ENCODE measurements at regions not wholly inside any gene's neighbourhood (a gene's known extent, or its start where the extent isn't known, plus 50 kb on each side); places are given as distances from the start of the nearest gene placed in this dataset.
"Not testable (repeated sequence)": the region's sequence is repeated elsewhere in the genome, so short reads cannot be mapped to it uniquely, and the experiment has no call there.

DNA sequence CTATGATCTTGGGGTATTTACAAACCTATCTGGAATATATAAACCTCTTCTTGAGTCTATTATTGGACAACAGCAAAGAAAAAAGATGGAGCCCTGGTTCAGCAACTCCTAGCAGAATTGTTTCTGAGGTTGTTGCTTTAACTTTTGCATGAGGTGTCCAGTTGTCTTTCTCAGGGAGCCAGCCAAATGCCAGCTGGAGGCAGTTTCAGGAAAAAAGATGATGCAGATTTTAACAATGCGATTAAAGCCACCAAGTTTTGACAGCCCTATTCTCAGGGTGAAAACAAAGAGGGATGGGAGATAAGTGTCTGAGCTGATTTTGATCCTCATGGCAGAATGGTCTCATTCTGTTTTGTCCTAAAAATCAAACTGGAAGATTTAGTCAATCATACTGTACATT, 181.6 kb upstream of the RASGRP1 start:
- no peak for DNase-seq

DNA sequence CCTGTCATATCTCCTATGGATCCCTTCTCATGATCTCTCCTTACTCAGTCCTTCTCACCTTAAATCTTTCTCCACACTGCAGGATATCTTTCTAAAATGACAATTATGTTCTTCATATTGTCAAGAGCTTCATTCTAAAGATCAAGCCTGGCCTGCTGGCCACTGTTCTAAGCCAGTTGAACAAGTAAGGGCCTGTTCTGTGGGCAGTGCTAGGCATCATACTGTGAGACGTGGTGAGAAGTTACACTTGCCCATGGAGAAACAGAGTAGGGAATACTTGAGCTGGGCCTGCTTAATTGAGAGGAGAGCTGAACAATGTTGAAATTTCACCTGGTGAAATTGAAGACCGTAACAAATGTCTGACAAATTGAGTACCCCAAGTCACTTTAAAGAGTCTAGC, 184.1 kb upstream of the RASGRP1 start:
- DNase-seq: no peak

DNA sequence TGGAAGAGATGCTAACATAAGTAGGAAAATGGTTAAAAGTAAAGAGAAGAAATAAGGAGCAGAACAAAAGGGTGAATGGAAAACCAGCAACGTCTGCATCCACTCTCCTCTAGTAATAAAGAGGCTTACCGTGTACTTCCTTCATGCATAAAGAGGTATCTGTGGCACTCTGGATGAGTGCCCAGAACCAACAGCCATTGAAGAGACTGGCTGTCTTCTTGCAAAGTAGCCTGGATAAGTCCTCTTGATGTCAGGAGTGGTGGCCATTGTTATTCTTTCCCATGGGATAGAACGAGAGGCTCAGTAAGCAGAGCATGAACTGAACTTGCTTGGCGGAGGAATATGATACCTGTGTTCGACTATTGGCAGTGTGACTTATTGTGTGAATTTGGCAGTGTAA, 186.2 kb upstream of the RASGRP1 start:
- no peak for DNase-seq

- DNase-seq: no peak
Observed at GRCh38 chr15:38755718-38756117, 191.1 kb upstream of the RASGRP1 start.

GRCh38 chr15:38756441-38756840, 191.8 kb upstream of the RASGRP1 start:
- DNase-seq: no peak

DNA sequence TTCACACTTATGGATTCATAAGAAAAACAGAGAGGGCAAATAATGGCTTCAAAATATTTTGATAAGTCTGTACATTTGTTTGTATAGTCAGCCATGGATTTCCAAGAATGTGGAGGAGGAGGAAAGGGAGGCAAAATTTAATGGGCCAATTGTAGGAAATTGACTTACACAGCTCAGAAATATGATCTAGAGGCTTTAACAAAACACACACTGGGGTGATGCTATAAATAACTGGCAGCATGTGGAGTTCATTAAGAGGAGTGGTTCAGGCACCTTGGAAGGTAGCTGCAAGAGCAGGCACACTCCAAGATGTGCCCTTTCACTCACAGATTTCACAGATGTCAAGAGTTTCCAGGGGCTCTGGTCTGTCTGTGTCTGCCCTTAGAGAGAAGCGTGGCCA, 193.4 kb upstream of the RASGRP1 start:
- DNase-seq: no peak

GRCh38 chr15:38761681-38762080, 197.1 kb upstream of the RASGRP1 start:
- no peak for DNase-seq

DNA sequence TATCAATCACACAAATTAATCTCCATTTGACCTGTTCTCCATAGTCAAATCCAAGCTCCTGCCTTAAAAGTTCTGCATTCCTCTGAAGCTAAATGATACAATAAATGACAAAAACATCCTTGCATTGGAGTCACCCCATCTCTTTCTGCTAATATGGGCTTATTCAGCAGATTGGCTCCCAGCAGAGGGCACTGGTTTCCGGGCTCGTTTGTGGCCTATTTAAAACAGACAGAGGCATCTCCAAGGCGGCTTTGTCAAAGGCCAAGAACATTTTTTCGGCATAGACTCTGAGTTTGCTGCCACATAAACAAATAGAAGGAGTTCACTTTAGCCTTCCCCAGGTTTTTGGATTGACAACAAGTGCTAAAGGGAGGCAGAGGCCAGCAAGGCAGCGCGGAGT, 204.4 kb upstream of the RASGRP1 start:
- DNase-seq: no peak

GRCh38 chr15:38769492-38769891, 204.9 kb upstream of the RASGRP1 start:
- no peak for DNase-seq

DNA sequence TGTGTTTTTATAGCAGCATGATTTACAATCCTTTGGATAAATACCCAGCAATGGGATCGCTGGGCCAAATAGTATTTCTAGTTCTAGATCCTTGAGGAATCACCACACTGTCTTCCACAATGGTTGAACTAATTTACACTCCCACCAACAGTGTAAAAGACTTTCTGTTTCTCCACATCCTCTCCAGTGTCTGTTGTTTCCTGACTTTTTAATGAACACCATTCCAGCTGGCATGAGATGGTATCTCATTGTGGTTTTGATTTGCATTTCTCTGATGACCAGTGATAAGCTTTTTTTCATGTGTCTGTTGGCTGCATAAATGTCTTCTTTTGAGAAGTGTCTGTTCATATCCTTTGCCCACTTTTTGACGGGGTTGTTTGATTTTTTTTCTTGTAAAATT, 209.5 kb upstream of the RASGRP1 start:
- not testable (repeated sequence) for DNase-seq

DNA sequence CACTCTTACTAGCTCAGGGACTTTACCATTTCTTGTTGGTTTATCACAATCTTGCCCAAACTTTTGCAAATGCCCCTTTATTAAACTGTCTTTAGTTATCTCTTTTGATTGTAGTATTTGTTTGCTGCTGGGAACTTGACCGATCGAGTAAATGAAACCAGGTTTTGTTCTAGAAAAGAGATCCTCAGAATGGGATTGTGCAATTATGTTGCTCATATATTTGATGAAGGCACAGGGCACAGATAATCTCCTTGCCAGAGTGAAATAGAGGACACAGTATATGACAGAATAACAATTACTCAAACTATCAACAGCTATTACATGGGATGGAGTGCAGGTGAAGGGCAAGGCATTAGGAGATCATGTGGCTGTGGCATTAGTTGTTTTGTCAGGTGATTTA, 216.6 kb upstream of the RASGRP1 start:
- no peak for DNase-seq

- no peak for DNase-seq
Observed at GRCh38 chr15:38782156-38782555, 217.5 kb upstream of the RASGRP1 start.

DNA sequence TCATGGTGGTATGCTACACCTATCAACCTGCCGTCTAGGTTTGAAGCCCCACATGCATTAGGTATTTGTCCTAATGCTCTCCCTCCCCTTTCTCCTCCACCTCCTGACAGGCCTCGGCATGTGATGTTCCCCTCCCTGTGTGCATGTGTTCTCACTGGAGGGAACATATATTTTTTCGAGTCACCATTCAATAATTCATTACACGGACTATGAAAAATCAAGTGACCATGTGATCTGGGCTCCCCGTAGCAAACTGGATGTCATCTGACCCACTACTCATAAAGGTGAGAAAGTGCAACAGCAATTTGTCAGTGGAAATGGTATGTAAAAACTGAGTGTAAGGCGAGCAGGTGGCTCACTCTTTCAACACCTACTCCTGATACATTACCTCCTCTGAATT, 224.3 kb upstream of the RASGRP1 start:
- DNase-seq: no peak

GRCh38 chr15:38789566-38789965, 225.0 kb upstream of the RASGRP1 start:
- no peak for DNase-seq

GRCh38 chr15:38793206-38793810, 228.7 kb upstream of the RASGRP1 start:
- DNase-seq: no peak

DNA sequence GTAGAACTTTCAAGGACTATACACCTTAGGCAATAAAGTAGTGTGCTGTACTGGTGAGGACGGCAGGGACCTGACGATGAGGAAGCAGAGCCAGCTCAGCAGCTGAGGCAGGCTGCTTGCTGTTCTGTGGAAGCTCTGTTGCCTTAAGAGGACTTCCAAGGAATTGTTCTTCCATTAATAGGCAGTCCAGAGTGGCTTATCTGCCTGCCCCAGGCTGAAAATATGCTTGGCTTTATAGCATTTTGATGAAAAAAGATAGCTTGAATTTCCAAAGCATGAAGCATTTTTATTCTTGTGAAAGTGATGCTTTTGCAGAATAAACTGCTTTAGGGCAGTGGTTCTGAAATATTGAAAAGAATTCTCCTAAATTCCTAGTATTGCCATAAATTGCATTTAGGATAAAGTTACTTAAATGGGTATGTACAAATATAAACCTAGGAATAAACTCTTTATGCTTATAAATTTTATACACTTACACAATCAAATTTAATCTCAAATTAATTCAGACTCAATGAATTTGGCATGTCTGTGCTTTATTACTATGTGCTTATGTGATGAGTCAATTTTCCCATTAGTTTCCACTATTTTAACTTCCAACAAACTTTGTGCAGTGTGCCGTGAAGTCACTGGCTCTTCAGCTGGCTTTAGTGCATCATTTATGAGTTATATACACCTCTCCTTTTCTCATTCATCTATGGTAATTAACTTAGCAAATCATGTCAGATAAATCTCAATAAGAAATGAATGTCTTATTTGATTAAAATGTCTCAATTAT, 231.0 kb upstream of the RASGRP1 start:
- DNase-seq: no peak

DNA sequence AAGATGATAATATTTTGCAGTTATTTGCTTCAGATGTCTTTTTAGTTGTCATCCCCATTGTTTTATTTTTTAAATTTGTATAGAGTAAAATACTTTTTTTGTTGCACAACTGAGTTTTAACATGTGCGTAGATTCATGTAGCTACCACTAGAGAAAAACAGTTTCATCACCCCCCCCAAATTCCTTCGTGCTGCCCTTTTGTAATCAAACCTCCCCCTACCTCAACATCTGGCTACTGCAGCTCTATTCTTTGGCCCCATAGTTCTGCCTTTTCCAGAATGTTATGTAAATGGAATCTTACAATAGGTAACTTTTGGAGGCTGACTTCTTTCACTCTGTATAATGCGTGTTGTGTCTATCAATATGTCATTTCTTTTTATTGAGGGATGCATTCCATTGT, 232.0 kb upstream of the RASGRP1 start:
- DNase-seq: no peak

DNA sequence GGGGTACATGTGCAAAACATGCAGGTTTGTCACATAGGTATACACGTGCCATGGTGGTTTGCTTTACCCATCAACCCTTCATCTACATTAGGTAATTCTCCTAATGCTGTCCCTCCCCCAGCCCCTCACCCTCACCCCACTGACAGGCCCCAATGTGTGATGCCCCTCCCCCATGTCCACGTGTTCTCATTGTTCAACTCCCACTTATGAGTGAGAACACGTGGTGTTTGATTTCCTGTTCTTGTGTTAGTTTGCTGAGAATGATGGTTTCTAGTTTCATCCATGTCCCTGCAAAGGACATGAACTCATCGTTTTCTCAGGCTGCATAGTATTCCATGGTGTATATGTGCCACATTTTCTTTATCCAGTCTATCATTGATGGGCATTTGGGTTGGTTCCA, 232.9 kb upstream of the RASGRP1 start:
- not testable (repeated sequence) for DNase-seq

DNA sequence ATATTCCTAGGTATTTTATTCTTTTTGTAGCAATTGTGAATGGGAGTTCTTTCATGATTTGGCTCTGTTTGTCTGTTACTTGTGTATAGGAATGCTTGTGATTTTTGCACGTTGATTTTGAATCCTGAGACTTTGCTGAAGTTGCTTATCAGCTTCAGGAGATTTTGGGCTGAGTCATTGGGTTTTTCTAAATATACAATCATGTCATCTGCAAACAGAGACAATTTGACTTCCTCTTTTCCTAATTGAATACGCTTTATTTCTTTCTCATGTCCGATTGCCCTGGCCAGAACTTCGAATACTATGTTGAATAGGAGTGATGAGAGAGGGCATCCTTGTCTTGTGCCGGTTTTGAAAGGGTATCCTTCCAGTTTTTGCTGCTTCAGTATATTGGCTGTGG, 234.6 kb upstream of the RASGRP1 start:
- DNase-seq: not testable (repeated sequence)

DNA sequence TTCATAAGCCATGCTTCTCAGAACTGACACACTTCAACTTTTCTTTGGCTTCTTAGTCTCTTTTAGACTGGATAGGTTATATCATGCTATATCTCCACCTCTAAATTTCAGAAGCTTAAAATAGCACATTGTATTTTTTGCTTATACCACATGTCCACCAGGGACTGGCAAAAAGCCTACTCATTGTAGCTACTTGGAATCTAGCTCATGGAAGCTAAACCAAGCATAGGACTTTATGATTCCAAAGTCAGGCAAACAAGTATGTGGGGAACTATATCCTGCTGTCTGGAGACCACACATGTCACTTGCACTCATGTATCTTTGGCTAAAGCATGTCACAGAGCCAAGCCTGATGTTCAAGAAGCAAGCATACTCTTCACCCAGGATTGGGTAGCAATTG, 245.0 kb upstream of the RASGRP1 start:
- DNase-seq: no peak

DNA sequence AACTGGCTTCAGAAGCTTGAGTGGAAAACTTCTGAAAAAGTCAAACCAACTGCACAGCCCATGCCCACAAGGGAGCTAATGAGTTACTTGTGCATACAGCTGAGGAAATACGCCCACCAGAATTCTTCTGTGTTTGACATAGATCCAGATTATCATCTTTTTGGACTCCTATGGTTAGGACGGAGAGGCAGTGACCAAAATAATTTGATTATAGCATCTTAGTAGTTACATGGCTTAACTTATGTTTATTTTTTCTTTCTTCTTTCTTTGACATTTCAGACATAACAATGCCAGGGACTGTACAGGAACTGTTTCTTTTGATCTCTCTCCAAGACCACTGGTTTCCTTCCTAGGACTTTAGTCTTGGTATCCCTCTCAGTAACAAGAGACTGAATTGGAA, 246.1 kb upstream of the RASGRP1 start:
- no peak for DNase-seq

- DNase-seq: not testable (repeated sequence)
Observed at GRCh38 chr15:38814254-38814653, 249.6 kb upstream of the RASGRP1 start.

- no peak for DNase-seq
Observed at GRCh38 chr15:38814891-38815290, 250.3 kb upstream of the RASGRP1 start.

GRCh38 chr15:38817427-38818156, 253.0 kb upstream of the RASGRP1 start:
- DNase-seq: peak; percentile 69

All from effector CD8-positive, alpha-beta T cell (primary cell).